Activated CD4-positive, alpha-beta T cell treated with anti-CD3 and anti-CD28 coated beads, Interleukin-2, amount 50 U/mL, for 48 hours (primary cell): ENCODE measurements at regions not wholly inside any gene's neighbourhood (a gene's known extent, or its start where the extent isn't known, plus 50 kb on each side); places are given as distances from the start of the nearest gene placed in this dataset.
"Not testable (repeated sequence)": the region's sequence is repeated elsewhere in the genome, so short reads cannot be mapped to it uniquely, and the experiment has no call there.

ENCODE experiments used
- DNase-seq, 2 experiments: peaks; one replicate each; pipeline ENCODE4 v3.0.0-alpha.2; 2020

DNA sequence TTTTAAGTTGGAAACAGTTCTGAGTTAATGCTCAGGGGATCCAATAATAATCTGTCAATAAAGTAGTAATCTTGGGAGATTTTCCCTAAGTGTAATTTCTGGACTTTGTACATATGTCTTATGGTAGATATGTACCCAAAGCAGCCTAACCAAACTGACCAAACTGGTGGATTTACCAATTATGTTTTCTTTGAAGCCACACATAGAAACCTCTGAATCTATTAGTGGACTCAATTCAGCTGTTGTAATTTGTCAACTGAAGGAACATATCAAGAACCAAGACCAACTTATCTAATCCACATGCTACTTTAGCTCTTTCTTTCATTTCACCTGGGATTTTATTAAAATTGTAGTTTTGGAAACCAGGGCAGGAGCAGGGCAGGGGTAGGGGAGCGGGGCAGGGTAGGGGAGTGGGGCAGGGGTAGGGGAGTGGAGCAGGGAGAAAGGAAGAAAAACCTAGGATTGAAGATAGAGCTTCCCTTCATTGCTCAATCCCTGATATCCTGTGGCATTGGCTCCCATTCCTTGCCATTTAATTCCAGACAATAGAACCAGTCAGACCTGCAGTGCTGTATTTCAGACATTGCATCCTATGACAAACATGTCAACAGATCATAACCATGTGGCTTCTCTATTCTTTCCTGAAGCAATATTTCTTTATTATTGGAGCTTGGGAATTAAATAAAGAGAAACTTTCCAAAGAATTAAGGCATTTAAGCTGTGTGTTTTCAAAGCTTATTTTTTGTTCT is 101.8 kb downstream of the NFKBIZ start:
- DNase-seq, result no peak

DNA sequence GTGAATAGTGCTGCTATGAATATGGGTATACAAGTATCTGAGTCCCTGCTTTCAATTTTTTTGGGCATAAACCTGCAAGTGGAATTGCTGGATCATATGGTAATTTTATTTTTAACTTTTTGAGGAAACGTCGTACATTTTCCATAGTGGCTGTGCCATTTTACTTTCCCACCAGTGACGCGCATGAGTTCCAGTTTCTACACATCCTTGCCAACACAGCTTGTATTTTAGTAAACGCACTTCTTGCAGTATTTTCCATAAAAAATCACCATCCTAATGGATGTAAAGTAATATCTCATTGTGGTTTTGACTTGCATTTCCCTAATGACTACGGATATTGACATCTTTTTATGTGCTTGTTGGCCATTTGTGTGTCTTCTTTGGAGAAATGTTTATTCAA is 105.0 kb downstream of the NFKBIZ start:
- no peak for DNase-seq

DNA sequence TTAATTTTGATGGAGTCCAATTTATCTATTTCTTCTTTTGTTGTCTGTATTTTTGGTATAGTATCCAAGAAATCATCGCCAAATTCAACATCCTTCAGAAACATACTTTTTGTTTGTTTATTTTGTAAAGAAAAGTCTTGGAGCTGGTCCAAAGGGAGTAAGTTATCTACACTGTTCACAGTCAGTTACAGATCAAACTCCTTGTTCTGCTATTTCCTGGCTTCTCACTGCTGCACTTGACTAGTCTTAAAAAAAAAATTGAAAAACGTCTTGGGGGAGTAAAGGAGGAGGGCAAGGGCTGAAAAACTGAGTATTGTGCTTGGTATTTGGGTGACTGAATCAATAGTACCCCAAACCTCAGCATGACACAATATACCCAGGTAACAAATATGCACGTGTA is 105.6 kb downstream of the NFKBIZ start:
- DNase-seq, result no peak

GRCh38 chr3:101962055-101962454 is 112.7 kb downstream of the NFKBIZ start:
- DNase-seq, result no peak

DNA sequence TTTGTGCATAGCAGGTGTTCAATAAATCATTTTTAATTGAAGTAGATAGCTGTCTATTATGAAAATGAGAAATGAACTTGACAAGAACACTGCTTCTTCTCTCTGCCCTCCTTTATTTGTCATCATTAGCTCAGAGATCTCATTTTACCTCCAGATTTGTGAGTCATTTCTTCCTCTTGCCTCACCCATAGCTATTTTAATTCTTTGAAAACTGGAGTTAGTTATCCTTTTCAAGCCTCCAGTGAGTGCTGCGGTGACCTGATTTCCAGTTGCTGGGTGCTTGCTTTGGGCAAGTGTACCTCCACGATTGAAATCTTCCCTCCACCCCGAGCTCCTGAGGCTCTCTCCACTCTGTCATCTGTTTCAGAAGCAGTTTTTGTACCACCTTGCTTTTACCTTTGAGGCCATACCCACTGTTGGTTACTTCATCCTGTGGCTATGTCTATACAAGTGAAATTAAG is 114.6 kb downstream of the NFKBIZ start:
- DNase-seq, result peak; percentile 29 to 43

DNA sequence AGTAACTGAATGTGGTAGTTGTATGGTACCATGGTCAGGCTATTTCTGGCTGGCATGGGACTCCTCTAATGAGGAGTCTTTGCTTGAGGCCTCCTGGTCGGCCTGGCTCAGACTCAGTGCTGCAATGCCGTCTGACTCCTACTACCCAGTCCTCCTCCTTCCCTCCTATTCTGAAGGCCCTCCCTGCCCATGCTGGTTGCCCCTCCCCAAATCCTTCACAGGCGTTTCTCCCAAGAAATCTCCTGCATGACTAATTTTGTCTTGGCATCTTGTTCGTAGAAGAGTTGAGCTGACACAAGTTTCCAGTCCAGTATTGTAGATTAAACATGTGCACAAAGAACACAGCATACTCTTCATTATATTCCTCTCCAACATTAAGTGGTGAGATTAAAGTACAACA is 115.5 kb downstream of the NFKBIZ start:
- no peak for DNase-seq

GRCh38 chr3:101966226-101966625 is 116.9 kb downstream of the NFKBIZ start:
- DNase-seq, result no peak

DNA sequence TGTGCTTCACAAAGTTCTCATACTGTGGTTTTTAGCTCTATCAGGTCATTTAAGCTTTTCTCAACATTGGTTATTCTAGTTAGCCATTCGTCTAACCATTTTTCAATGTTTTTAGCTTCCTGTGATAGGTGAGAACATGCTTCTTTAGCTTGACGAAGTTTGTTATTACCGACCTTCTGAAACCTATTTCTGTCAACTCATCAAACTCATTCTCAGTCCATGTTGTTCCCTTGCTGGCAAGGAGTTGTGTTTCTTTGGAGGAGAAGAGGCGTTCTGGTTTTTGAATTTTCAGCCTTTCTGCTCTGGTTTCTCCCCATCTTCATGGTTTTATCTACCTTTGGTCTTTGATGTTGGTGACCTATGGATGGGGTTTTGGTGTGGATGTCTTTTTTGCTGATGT is 120.9 kb downstream of the NFKBIZ start:
- no peak for DNase-seq

- no peak for DNase-seq
Observed at GRCh38 chr3:101970905-101971304, 121.6 kb downstream of the NFKBIZ start.

DNA sequence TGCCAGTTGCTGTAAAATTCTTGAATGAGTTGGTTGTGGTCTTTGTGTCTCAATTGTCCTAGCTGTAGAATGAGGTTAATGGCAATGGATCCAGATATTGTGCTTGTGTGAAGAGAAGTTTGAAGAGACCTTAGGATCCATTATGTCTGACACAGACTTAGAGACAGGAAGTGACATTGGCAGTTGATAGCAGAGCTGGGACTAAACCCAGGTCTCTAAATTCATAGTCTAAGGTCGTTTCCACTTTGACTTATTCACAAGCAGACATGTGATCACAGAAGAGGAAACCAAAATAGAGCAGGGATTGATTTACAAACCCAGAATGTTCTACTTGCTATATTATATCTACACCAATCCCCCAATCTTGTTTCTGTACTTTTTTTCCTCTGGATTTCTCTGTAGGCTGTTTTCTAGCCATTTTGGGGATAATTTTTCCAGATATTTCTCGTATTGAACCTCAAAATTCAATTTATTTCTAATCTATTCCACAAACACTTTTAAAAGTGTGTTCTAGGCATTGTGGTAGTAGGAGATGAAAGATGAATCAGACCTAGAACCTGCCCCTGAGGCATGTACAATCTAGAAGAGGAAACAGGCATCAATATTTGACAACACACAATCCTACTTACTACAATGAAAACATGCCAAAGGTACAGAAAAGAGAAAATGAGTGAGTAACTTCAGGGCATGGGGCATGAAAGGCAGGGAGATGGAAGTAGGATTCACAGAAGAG is 123.3 kb downstream of the NFKBIZ start:
- no peak for DNase-seq

DNA sequence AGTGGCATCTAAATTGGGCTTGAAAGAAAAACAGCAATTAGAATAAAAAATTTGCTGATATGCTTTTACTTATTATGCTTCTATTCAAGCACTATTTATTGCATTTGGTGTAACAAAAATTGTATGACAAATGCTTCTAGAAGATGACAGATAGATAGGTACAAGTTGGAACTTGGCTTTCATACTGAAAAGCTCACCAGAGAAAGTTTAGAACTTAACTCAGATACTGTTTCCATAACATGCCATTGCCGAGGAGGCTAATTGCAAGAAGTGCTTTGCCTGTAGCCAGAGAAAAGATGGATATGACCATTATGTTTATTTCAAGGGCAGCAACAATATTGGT is 123.8 kb downstream of the NFKBIZ start:
- DNase-seq, result no peak

DNA sequence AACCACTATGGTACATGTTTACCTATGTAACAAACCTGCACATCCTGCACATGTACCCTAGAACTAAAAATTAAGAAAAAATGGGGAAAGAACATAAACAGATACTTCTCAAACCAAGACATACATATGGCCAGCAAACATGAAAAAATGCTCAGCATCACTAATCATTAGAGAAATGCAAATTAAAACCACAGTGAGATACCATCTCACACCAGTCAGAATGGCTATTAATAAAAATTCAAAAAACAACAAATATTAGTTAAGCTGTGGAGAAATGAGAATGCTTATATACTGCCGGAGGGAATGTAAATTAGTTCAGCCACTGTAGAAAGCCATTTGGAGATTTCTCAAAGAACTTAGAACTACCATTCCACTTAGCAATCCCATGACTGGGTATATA is 126.1 kb downstream of the NFKBIZ start:
- DNase-seq, result not testable (repeated sequence)

DNA sequence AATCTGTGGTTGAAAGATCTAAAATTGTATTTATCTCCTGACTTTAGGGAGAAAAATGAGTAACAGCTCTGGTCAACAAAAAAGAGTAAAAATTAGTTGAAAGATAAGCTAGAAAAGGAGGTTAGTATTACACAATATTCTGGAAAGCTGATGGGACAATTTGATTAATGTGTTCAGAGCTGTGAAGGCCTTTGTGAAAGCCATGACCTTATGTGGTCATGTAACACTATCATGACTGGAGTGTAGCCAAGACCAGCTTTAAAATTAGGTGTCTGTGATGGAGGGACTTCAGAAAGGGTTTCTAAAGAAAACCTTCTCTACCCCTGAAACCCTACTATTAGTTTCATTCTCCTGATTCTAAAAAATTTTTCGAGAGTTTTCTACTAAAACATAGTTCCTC is 127.2 kb downstream of the NFKBIZ start:
- DNase-seq, result no peak

DNA sequence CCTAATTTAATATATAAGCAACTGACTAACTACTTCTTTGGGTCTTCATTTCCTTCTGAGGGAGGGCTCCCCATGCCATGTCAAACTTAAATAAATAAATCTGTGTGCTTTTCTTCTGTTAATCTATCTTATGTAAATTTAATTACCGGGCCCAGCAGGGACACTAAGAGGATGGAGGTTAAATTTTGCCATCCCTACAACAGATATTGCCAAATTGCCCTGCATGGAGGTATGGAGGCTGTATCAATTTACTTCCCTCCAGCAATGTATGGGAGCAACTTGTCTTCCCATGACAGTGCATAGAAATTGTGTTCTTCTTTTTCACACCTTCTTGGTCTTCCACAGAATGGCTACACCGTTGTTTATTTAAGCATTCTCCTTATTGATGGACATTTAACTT is 129.0 kb downstream of the NFKBIZ start:
- no peak for DNase-seq

DNA sequence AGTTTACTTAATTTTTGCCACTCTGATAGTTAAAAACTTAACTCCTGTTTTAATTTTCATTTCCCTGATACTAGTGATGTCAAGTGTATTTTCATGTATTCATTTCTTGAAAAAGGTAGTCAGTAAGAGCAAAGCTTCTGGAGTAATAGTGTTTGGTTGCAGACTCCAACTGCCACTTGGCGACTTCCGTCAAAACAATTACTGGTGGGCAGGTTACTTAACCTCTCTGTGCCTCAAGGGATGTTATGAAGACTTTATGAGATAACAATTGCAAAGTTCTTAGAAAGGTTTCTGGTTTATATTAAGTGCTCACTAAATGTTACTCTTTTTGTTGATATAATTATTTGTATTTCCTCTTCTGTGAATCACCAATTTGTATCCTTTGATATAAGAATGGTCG is 129.7 kb downstream of the NFKBIZ start:
- no peak for DNase-seq

DNA sequence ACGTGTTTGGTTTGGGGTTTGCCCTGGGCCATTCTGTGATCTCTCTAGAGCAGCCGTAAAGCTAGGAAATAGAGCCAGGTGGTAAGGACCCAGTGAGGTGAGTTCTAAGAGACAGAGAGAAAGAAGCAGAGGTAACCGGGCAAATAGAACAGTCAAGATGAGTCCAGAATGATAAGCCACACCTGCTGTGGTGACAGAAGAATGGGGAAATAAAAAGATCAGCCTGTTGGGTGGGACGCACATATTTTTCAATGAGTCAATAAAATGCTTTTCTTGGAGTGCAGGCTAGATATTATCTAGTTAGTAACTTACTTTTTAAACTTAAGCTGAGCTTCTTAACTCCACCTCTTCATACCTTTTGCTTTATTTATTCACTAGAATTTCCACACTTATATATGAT is 135.0 kb downstream of the NFKBIZ start:
- no peak for DNase-seq

- DNase-seq, result peak; percentile 16 to 26
Observed at GRCh38 chr3:101988596-101988995, 139.3 kb downstream of the NFKBIZ start.

GRCh38 chr3:101989578-101990200 is 140.4 kb downstream of the NFKBIZ start:
- DNase-seq, result no peak

GRCh38 chr3:101992863-101993262 is 143.5 kb downstream of the NFKBIZ start:
- no peak for DNase-seq

- no peak for DNase-seq
Observed at GRCh38 chr3:101994386-101994785, 145.1 kb downstream of the NFKBIZ start.

GRCh38 chr3:101995371-101996046 is 146.2 kb downstream of the NFKBIZ start:
- DNase-seq, result no peak

GRCh38 chr3:101996832-101997231 is 147.5 kb downstream of the NFKBIZ start:
- DNase-seq, result no peak

- no peak for DNase-seq
Observed at GRCh38 chr3:101998256-101998926, 149.1 kb downstream of the NFKBIZ start.
